ENCODE measurements at regions not wholly inside any gene's neighbourhood (a gene's known extent, or its start where the extent isn't known, plus 50 kb on each side); places are given as distances from the start of the nearest gene placed in this dataset.

GRCh38 chr12:93243689-93244513, 133.8 kb upstream of the NUDT4 start:
- no peak for DNase-seq (ENCODE audit: low read depth in 2 of 2)

- DNase-seq (ENCODE audit: low read depth in 2 of 2), result peak; percentile 10 to 14
Observed at GRCh38 chr12:93244514-93245077, 133.1 kb upstream of the NUDT4 start.

- no peak for DNase-seq (ENCODE audit: low read depth in 2 of 2)
Observed at GRCh38 chr12:93245543-93245942, 132.2 kb upstream of the NUDT4 start.

- no peak for DNase-seq (ENCODE audit: low read depth in 2 of 2)
Observed at GRCh38 chr12:93247313-93247991, 130.3 kb upstream of the NUDT4 start.

- no peak for DNase-seq (ENCODE audit: low read depth in 2 of 2)
Observed at GRCh38 chr12:93252221-93252620, 125.5 kb upstream of the NUDT4 start.

GRCh38 chr12:93254911-93255310, 122.8 kb upstream of the NUDT4 start:
- DNase-seq (ENCODE audit: low read depth in 2 of 2), result no peak

GRCh38 chr12:93256256-93256969, 121.3 kb upstream of the NUDT4 start:
- DNase-seq (ENCODE audit: low read depth in 2 of 2), result no peak

GRCh38 chr12:93261505-93262094, 116.1 kb upstream of the NUDT4 start:
- no peak for DNase-seq (ENCODE audit: low read depth in 2 of 2)

- no peak for DNase-seq (ENCODE audit: low read depth in 2 of 2)
Observed at GRCh38 chr12:93272997-93273396, 104.7 kb upstream of the NUDT4 start.

- DNase-seq (ENCODE audit: low read depth in 2 of 2), result no peak
Observed at GRCh38 chr12:93273834-93274564, 103.7 kb upstream of the NUDT4 start.

- DNase-seq (ENCODE audit: low read depth in 2 of 2), result no peak
Observed at GRCh38 chr12:93274937-93275336, 102.8 kb upstream of the NUDT4 start.

- DNase-seq (ENCODE audit: low read depth in 2 of 2), result no peak
Observed at GRCh38 chr12:93275589-93275988, 102.1 kb upstream of the NUDT4 start.

GRCh38 chr12:93279565-93280412, 97.9 kb upstream of the NUDT4 start:
- no peak for DNase-seq (ENCODE audit: low read depth in 2 of 2)

GRCh38 chr12:93287149-93287548, 90.6 kb upstream of the NUDT4 start:
- no peak for DNase-seq (ENCODE audit: low read depth in 2 of 2)

- DNase-seq (ENCODE audit: low read depth in 2 of 2), result no peak
Observed at GRCh38 chr12:93288626-93289025, 89.1 kb upstream of the NUDT4 start.

- no peak for DNase-seq (ENCODE audit: low read depth in 2 of 2)
Observed at GRCh38 chr12:93290391-93290790, 87.3 kb upstream of the NUDT4 start.

GRCh38 chr12:93292213-93292612, 85.5 kb upstream of the NUDT4 start:
- DNase-seq (ENCODE audit: low read depth in 2 of 2), result no peak

- no peak for DNase-seq (ENCODE audit: low read depth in 2 of 2)
Observed at GRCh38 chr12:93292731-93293566, 84.8 kb upstream of the NUDT4 start.

- DNase-seq (ENCODE audit: low read depth in 2 of 2), result no peak
Observed at GRCh38 chr12:93297032-93297431, 80.7 kb upstream of the NUDT4 start.

Measured in stimulated activated CD4-positive, alpha-beta T cell treated with anti-CD3 and anti-CD28 coated beads, Interleukin-12 subunit alpha, Interleukin-12 subunit beta, amount 100 ng/mL, for 24 hours (primary cell).